GM19452 (cell line): ENCODE measurements at regions not wholly inside any gene's neighbourhood (a gene's known extent, or its start where the extent isn't known, plus 50 kb on each side); places are given as distances from the start of the nearest gene placed in this dataset.

Experiments used
- ATAC-seq: cut with Tn5 transposase; IDR thresholded peaks from one replicate; pipeline ENCODE4 v1.9.1; 2021; ENCODE audit not compliant: unreplicated experiment

DNA sequence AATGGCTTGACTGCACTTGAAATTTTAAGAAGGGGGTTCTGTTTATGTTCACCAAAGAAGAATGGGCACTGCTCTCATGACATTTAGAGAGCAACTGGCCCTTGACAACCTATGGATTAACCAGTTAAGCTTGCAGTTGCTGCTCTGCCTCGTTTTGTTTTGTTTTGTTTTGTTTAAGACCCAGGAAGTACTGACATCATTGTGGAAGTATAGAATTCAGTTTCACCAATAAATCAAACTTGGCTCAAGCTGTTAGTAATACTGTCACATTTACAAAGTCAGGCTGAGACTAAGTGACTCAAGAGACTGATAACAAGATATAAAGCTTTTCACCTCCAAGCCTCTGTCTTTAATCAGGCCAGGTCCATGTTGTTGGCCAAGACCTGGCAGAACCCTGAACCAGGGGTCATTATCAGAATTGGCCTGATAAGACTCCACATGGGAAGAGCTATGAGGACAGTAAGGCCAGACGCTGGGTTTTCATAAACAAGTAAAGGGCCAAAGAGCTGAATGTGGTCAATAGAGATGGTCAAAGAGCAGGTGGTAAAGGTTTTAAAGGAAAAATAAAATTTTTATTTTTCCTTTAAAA lies 99.4 kb upstream of the VGLL2 start:
- ATAC-seq: no peak

DNA sequence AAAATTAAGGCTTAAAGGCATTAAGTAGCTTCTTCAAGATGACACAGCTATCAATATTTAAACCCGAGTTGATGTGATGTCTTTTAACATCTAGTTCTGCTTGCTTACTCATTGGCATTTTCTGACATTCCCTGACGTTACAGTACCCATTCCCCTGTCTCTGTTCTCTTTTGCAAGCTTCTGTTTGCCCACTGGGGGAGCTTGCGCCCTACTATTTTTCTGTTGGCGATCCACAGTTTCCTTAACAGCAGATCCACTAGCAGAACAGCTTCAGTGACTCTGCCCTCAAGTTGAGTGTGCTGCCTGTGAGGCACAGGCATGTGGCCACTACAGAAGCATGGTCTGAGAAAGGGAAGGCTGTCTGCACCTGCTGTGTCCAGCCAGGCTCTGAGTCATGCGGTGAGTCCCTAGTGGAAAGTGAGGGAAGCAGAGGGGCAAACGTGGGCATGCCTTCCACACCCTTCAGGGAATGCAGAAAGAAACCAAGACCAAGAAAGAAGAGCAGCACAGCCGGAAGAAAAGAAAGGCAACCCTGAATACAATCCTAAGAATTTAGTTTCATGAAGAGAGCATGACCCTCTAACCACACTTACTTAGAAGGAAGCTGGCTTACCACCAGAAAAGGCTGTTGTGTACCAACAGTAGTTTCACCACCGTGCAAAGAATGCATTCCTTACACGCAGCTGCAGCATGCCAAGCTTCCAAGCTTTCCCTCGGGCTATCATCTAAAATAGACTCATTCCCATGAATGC lies 97.7 kb upstream of the VGLL2 start:
- no peak for ATAC-seq

DNA sequence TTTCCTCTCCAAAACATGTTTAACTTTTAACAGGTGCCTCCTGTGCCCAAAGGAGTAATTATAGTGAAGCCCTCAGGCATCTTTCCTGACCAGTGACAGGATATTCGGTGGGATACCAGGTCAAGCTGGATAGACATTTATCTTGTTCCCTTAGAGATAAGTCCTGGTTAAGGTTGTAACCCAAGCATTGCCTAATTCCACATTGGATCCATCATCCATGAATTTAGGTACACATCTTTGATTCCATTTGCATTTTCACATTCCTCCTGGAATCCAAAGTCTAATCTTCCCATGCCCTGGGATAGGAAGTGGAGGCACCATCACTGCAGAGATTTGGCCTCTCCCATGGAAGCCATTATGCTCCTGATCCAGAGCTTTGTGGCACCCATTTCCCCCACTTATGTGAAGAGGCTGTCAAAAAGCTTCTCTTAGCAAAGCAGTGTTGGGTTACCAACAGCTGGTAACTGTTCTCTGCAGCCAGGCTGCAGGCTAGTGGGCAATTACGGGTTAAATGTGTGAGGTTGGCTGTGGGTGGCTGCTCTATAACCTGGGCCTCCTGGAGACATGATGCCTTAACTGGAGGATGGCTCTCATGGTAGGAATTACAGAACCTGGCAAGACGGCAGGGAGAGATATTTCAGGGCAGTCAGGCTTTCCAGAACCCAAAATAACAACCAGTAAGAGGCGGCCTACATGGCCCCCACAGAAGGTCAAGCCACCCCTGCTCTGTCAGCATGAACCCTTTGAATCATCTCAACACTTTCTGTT lies 96.9 kb upstream of the VGLL2 start:
- no peak for ATAC-seq

DNA sequence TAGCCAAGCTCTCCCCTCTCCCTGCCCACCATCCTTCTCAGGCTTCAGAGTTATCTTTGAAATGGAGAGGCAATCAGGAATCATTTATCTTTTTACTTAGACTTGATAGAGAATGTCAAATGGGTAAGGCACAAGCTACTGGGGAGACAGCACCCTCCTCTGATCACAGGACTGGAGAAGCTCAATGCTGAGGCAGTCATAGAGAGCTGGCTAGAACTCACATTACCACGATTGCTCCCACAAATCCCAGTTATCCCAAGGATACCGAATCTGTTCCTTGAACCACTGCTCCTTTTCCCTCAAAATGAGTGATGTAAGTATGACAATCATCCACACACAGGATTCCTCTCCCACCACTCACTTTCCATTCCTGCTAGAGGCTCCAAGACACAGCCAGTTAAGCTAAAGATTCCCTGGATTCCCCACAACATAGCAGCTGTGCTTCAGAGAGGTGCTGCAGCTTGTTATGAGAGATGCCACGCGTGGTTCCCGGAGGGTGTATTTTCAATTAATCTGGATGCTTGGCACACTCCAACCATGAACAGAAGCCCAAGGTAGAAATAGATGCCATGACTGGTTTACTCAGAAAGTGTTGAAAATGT lies 96.2 kb upstream of the VGLL2 start:
- ATAC-seq: no peak

DNA sequence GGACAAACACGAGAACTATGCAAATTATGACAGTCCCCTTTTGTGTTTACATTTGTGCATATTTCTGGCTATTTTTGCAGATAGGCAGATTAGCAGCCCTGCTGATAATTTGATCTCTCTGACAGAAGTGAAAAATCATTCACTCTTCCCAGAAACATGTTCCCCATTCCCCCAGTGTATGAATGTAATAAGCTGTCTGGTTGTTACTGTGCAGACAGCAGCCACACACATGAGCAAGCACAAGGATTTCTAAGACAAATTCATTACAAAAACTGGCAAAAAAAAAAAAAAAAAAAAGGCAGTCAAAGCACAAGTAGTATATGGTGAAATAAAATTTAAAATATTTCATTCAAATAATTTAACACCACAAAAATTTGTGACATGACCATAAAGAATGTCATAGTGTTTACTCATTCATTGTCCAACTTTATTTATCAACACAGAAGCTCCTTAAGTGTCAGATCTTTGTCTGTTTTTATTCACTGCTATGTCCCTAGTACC lies 95.5 kb upstream of the VGLL2 start:
- ATAC-seq: no peak

DNA sequence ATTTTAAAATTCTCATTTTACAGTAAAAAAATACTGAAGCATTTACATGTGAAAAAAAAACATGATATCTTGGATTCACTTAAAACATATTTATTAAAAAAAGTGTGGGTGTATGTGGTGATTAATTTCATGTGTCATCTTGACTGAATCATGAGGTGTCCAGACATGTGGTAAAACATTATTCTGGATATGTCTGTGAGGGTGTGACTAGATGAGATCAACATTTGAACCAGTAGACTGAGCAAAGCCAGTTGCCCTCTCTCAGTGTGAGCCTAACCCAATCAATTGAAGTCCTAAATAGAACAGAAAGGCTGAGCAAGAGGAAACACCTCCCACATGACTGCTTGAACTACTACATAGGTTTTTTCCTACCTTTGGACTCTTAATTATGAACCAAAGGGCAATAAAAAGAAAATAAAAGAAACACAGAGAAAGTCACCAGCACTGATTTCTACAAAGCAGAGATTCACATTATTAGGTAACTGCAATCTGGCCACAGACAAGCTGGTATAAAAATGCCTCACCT lies 90.5 kb upstream of the VGLL2 start:
- no peak for ATAC-seq

DNA sequence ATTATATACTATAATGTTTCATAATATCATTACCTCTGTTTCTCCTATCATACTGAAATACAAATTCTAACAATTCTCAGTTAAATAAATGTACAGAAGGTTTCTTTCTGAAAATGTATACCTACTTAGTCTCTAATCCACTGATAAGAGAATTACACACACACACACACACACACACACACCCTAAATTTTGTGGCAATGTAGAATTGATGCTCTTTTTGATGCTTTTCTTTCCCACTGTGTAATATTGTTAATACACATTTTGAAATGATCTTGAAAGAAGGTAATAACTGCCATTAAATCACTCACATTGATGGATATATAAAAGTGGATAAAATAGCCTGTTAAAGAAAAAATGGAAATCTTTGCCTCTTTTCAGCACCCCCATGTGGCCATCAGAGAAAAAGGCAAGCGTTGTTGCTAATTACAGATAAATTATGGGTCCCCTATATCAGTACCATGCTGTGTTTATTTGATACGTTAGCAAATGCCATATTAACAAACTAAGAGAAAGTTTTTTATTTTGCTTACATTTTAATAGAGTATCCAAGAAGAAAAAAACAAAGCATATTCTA lies 76.6 kb upstream of the VGLL2 start:
- no peak for ATAC-seq

DNA sequence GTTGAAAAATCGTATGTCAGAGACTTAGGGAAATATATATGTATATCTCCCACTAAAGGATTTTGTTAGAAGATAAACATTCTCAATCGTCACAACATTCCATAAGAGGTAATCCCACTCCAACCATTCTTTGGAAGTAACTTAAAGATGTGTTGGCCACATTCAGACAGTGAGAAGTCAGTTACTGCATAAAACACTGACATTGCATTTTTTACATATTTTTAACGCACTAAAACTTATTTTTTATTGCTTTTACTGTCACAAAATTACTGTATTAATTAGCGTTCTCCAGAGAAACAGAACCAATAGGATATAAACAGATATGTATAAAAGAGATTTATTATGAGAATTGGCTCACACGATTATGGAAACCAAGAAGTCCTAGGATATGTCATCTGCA lies 74.3 kb upstream of the VGLL2 start:
- no peak for ATAC-seq

DNA sequence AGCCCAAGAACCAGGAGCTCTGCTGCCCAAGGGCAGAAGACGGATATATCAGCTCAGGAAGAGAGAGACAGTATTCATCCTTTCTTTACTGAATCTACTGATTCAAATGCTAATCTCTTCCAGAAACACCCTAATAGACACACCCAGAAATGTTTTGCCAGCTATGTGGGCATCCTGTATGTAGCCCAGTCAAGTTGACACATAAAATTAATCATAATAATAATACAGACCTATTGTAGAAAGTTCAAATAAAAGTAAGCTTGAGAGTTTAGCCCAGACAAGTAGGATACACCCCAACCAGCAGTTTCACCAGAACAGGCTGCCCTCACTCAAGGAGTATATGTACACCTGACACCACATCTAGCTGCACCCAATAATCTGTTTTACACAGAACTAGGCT lies 73.9 kb upstream of the VGLL2 start:
- no peak for ATAC-seq

DNA sequence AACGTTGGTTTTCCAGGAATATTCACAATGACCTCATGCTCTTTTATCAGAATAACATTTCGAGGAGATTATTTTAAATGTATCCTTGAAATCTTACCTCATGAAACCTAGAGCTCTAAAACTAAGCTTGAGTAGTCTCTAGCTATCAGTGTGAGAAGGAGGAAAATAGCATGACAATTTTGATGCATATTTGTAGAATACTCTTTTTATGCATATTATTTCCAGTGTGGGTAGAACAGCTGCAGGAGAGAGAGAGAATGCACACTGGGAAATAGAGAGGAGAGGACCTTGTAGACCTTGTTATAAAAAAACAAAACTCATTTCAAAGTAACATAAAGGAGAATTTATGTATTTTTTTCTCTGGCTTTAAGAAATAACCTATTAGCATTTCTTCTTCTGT lies 71.1 kb upstream of the VGLL2 start:
- no peak for ATAC-seq

DNA sequence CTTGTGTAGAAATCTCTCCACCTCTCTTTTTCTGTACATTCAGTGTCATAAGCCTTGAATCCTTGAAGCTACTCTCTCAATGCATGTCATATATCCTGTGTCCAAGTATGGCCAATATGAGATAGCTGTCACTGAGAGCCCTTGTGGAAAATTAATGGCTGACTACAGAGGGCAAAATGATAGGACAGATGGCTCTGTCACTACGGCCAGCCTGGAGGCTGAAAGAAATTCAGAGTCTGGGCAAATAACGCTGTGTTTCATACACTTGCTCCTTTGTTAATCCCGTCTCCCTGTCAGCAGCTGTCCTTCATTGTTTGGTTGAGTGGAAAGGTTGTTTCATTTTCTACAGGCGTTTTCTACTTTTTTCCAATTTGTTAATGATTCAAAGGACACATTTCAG lies 70.4 kb upstream of the VGLL2 start:
- ATAC-seq: no peak

DNA sequence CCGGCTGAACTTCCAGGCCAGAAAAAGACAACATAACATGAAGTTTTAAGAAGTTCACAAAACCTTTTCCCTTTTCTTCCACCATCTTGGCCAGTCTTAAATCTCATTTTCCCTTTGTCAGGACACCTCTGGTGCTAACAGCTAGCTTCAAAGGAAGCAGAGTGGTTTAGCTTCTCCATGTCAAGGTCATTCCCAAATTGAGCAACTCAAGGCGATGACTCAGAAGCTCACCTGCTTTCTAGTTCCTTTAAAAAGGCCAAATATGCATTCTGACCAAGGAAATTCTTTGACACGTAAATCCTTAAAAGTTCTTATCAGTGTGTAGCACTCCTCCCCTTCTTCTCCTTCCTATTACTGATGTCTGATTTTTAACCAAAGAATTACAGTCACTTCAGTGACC lies 69.6 kb upstream of the VGLL2 start:
- no peak for ATAC-seq

DNA sequence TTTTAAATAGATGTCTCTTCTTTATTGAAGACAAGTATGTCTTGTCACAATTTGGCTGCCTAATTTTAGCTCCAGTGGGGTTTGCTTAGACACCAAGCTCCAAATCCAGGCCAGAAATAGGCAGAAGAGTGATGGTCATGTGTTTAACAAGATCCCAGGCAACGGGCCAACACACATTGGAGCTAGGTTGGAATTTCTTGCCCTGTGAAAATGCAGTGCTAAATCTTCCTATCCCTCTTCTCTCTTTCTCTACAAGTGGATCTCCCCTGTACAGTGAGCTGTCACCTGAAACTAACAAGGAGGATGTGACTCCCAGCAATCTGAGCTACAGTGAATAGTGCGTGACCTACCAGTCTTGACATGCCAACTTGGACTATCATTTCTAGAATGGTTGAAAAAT lies 65.3 kb upstream of the VGLL2 start:
- ATAC-seq: no peak

DNA sequence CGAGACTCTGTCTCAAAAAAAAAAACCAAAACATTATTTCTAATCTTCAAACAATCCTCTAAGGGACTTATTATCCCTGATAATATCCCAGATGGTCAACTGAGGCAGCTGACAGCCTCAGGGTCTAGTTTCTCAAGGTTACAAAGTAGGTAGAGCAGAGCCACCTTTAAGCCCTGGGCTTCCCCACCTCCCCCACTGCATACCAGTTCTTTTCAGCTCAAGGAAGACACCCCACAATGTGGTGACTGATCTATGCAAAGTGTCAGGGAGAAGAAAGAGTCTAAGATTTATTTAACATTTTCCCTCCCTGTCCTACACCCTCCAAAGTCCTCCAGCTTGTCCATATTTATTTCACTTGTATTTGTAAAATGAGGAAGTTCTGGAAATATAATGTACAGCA lies 60.5 kb upstream of the VGLL2 start:
- ATAC-seq: no peak

DNA sequence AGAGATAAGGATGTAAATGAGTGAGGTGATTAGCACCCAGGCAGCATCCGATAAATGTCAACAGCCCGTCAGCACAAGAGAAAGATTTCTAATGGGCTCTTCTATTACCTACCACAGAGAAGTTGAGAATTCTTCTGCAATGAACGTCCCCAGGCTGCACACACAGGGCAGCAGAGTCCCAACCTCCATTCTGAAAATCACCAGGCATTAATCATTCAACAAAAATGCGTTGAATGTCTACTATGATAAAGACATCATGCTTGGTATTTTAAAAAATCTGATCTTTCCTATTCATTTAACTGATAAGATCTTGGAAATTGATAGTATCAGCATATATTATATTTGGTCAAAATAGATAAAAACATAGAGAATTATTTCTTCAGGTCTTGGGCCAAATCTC lies 59.5 kb upstream of the VGLL2 start:
- ATAC-seq: no peak

DNA sequence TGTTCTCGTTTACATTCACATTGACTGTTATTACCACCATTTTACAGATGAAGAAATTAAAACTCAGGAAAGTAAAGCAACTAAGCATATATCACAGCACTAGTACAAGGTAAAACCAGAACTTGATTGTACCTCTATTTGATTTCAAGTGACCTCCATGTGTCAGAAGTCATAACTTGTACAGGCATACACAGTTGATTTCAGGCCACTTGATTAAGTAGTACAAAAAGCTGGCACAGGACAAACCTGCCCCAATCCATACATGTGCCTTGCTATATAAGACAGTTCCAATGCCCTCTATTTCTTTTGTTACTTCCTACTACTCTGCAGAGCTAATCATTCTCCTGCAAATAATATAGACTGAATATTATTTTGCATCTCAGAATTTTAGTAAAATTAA lies 58.8 kb upstream of the VGLL2 start:
- ATAC-seq: no peak

DNA sequence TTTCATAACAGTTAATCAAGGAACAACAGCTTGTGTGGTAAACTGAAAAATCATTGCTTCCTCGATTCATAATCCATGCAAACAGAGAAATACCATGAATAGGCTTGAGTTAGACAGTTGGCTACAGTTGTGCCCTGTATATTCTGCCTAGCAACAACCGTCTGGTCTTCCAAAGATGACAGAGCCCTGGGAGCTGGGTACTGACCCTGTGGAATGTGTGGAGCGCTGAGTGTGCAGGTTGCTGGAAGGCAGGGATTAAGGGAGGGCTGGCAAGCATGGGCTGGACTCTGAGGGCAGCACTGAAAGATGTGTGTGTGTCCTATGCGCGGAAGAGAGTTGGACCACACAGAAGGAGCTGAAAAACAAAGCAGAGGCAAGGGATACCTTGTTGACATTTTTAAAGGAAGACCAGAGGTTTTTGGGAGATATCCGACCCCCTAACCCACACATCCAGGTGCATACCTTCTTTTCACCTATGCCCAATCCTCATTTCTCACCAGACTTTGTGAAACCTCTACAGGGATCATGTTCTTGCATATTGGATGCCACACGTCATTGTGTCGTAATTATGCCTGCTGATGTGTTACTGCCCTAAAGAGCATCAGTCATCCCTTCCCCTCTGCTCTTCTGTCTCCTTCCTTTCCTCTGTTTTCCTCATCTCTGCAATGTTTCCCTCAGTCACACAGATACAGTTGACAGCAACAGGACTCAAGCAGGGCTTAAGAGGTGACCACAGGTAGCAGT lies 58.2 kb upstream of the VGLL2 start:
- no peak for ATAC-seq

DNA sequence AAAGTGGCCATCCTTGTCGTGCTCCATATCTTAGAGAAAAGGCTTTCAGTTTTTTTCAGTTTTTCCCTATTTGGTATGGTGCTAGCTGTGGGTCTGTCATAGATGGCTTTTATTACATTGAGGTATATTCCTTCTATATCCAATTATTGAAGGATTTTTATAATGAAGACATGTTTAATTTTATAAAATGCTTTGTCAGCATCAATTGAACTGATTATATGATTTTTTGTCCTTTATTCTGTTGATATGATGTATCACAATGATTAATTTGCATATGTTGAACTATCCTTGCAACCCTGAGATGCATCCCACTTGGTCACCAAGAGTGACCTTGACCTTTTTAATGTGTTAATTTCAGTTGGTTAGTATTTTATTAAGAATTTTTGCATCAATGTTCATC lies 55.1 kb upstream of the VGLL2 start:
- ATAC-seq: no peak

DNA sequence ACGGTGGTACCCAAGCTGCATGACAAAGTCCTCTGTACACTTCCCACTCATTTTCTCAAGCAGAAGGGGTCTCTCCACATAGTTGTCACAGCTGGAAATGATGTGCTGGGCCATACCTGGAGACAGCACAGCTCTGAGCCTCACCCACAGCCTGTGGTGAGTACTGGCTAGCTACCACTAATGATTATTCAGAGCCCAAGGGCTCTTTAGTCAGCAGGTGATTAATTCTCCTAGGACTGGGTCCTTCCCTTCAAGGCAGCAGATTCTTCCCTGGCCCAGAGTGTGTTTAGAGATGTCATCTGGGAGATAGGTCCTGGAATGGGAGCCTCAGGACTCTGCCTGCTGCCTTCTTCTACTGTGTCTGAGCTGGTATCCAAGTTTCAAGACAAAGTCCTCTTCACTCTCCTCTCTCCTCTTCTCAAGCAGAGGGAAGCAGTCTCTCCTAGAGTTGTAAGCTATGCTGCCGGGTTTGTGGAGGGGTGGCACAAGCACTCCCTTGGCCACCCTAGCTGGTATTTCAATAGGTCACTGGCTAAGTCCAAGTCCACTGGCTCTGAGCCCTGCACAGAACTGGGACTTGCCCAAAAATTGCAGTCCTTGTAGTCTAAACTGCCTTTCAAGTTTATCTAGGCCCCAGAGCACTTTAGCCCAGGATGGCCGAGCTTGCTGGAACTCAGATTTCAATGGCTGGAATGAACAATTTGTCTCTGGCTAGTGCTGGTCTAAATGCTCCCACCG lies 49.8 kb upstream of the VGLL2 start:
- no peak for ATAC-seq
